HL-60 (cell line): ENCODE measurements at regions not wholly inside any gene's neighbourhood (a gene's known extent, or its start where the extent isn't known, plus 50 kb on each side); places are given as distances from the start of the nearest gene placed in this dataset.
"Not testable (repeated sequence)": the region's sequence is repeated elsewhere in the genome, so short reads cannot be mapped to it uniquely, and the experiment has no call there.

ENCODE experiments used
- DNase-seq, 2 experiments: peaks; one replicate each; pipeline ENCODE4 v3.0.0-alpha.2; 2010 to 2020; ENCODE audit warnings: low read depth in 1 of 2, low spot score in 1 of 2
- H3K27ac ChIP-seq: fragments of 250-450 bp; sonication (Bioruptor Pico); replicated peaks from 2 replicates; pipeline ENCODE4 v1.5.1; 2020; ENCODE audit warnings: mild to moderate bottlenecking, moderate library complexity
- H3K27me3 ChIP-seq: fragments of 250-450 bp; sonication (Bioruptor Pico); 2 replicates; pipeline ENCODE4 v1.5.1; 2021; ENCODE audit warnings: mild to moderate bottlenecking, moderate library complexity; ENCODE audit not compliant: insufficient read depth, poor library complexity, severe bottlenecking
- H3K4me3 ChIP-seq: replicated peaks from 2 replicates; pipeline ENCODE4 v1.5.1; 2011; ENCODE audit warnings: mild to moderate bottlenecking, control low read depth, low read length; ENCODE audit not compliant: insufficient read depth
- CTCF ChIP-seq: IDR thresholded peaks from one replicate; pipeline ENCODE4 v1.5.1; 2011; ENCODE audit warnings: low read length, control low read depth, inconsistent platforms; ENCODE audit not compliant: insufficient read depth
- GABPA ChIP-seq: IDR thresholded peaks from 2 replicates; pipeline ENCODE4 v1.6.1; 2012; ENCODE audit warnings: low read depth
- POLR2AphosphoS5 ChIP-seq: IDR thresholded peaks from 2 replicates; pipeline ENCODE4 v1.6.1; 2012; ENCODE audit warnings: low read depth
- SPI1 ChIP-seq: IDR thresholded peaks from 2 replicates; pipeline ENCODE4 v1.6.1; 2012; ENCODE audit warnings: low read depth, mild to moderate bottlenecking, borderline replicate concordance
- TF ChIP-seq, protein P1 (sequence below): IDR thresholded peaks from 2 replicates; pipeline ENCODE4 v1.6.1; 2012; ENCODE audit warnings: low read depth; ENCODE audit not compliant: insufficient replicate concordance

DNA sequence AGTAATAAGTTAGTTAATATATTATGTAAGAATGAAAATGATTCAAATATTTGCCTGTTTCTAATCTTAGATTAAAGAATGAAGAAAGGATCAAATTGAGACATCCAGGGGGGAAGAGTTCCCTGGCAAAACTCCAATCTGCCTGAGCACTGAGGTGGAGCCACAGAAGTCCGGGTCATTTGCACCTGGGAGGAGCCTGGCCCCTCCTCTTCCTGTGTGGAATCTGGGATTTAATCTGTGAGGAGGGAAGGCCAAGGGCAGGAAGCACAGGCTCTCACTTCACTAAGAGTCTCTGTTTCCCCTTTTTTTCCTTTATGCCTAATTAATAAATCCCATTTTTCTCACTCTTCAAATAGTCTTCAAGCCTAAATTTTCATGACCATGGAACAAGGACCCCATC, 599.5 kb downstream of the FLRT2 start:
- Histone ChIP-seq H3K4me3 (no peak overlapping the region), H3K27ac (no peak overlapping the region), H3K27me3 (no peaks in the 10 kb centered on the region)
- no peak for DNase-seq
- TF ChIP-seq SPI1: no peak

- Histone ChIP-seq H3K27ac (no peak overlapping the region), H3K4me3 (no peak overlapping the region), H3K27me3 (no peaks in the 10 kb centered on the region)
- no peak for DNase-seq
- TF ChIP-seq SPI1: no peak
- no peak for TF ChIP-seq GABPA
- TF ChIP-seq, protein P1, sequence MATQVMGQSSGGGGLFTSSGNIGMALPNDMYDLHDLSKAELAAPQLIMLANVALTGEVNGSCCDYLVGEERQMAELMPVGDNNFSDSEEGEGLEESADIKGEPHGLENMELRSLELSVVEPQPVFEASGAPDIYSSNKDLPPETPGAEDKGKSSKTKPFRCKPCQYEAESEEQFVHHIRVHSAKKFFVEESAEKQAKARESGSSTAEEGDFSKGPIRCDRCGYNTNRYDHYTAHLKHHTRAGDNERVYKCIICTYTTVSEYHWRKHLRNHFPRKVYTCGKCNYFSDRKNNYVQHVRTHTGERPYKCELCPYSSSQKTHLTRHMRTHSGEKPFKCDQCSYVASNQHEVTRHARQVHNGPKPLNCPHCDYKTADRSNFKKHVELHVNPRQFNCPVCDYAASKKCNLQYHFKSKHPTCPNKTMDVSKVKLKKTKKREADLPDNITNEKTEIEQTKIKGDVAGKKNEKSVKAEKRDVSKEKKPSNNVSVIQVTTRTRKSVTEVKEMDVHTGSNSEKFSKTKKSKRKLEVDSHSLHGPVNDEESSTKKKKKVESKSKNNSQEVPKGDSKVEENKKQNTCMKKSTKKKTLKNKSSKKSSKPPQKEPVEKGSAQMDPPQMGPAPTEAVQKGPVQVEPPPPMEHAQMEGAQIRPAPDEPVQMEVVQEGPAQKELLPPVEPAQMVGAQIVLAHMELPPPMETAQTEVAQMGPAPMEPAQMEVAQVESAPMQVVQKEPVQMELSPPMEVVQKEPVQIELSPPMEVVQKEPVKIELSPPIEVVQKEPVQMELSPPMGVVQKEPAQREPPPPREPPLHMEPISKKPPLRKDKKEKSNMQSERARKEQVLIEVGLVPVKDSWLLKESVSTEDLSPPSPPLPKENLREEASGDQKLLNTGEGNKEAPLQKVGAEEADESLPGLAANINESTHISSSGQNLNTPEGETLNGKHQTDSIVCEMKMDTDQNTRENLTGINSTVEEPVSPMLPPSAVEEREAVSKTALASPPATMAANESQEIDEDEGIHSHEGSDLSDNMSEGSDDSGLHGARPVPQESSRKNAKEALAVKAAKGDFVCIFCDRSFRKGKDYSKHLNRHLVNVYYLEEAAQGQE: no peak
- TF ChIP-seq CTCF: no peak
- no peak for TF ChIP-seq POLR2AphosphoS5
Measured at GRCh38 chr14:86124328-86124727, 594.4 kb downstream of the FLRT2 start.

DNA sequence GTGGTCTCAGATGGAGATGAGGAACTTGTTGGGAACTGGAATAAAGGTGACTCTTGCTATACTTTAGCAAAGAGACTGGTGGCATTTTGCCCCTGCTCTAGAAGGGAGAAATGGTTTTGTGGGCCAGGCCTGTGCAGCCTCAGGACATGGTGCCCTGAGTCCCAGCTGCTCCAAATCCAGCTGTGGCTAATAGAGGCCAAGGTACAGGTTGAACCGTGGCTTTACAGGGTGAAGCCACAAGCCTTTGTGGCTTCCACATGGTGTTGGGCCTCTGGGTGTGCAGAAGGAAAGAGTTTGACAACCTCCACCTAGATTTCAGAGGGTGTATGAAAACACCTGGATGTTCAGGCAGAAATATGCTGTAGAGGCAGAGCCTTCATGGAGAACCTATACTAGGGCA, 586.0 kb downstream of the FLRT2 start:
- DNase-seq: no peak
- TF ChIP-seq CTCF (no peak), POLR2AphosphoS5 (no peak), SPI1 (no peak), GABPA (no peak)
- TF ChIP-seq, protein P1: no peak
- Histone ChIP-seq H3K27me3 (no peaks in the 10 kb centered on the region), H3K4me3 (no peak overlapping the region), H3K27ac (no peak overlapping the region)

GRCh38 chr14:86110871-86111270, 580.9 kb downstream of the FLRT2 start:
- H3K27ac ChIP-seq, DNase-seq: not testable (repeated sequence)

DNA sequence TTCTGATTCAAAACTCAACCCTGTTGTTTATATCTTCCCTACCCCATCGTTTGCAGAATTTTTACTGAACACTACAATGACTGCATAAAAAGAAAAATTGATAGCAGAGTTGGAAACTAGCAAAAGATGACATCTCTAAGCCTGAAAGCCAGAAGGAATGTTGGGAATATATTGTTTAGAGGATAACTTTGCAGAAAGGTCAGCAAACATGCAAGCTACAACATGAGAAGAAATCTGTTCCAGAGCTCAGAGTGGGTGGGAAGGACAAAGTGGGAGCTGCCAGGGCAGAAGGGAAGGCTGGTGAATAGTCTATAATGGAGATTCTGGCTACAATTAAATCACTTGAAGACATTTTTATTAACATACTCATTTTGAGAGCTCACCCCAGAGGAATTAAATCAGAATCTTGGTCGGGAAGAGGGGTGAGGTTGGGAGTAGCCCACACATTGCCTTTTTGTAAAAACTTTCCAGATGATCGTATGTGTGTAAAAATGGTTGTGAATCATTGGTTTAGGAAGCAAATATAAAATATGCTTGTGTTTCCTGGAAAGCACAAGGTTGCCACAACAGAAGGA, 574.8 kb downstream of the FLRT2 start:
- no peak overlapping the region for H3K27ac ChIP-seq
- no peaks in the 10 kb centered on the region for H3K27me3 ChIP-seq
- no peak for DNase-seq
- TF ChIP-seq SPI1 (no peak), GABPA (no peak), CTCF (no peak), POLR2AphosphoS5 (no peak)
- TF ChIP-seq, protein P1: no peak
- H3K4me3 ChIP-seq: no peak overlapping the region

More at GRCh38 chr14:86110871-86111270, 580.9 kb downstream of the FLRT2 start:
- H3K4me3 ChIP-seq, H3K27me3 ChIP-seq: not testable (repeated sequence)
